HFFc6 (cell line): ENCODE measurements at regions not wholly inside any gene's neighbourhood (a gene's known extent, or its start where the extent isn't known, plus 50 kb on each side); places are given as distances from the start of the nearest gene placed in this dataset.
"Not testable (repeated sequence)": the region's sequence is repeated elsewhere in the genome, so short reads cannot be mapped to it uniquely, and the experiment has no call there.

ENCODE experiments used
- DNase-seq: peaks from one replicate; pipeline ENCODE4 v3.0.0-alpha.2; 2018
- H3K27ac Mint-ChIP-seq: 2 replicates; pipeline ENCODE4 v1.8.0; 2020; ENCODE audit warnings: mild to moderate bottlenecking, mixed read lengths
- H3K27me3 Mint-ChIP-seq: 2 replicates; pipeline ENCODE4 v1.8.0; 2021; ENCODE audit warnings: mild to moderate bottlenecking, moderate library complexity, mixed read lengths; ENCODE audit not compliant: insufficient read depth
- H3K36me3 Mint-ChIP-seq: 2 replicates; pipeline ENCODE4 v1.8.0; 2021; ENCODE audit warnings: low read depth, mixed read lengths
- H3K4me1 Mint-ChIP-seq: 2 replicates; pipeline ENCODE4 v1.8.0; 2020; ENCODE audit warnings: low read depth, mixed read lengths
- H3K4me3 Mint-ChIP-seq: 2 replicates; pipeline ENCODE4 v1.8.0; 2020; ENCODE audit warnings: mild to moderate bottlenecking, moderate library complexity, mixed read lengths
- H3K9me3 Mint-ChIP-seq: 2 replicates; pipeline ENCODE4 v1.8.0; 2020; ENCODE audit warnings: mild to moderate bottlenecking, mixed read lengths
- CTCF ChIP-seq: fragments of 200-600 bp; sonication (generic); IDR thresholded peaks from 2 replicates; pipeline ENCODE4 v1.5.0; 2021; ENCODE audit warnings: antibody characterized with exemption, mild to moderate bottlenecking

GRCh38 chr13:97761796-97762540 is 191.5 kb upstream of the IPO5 start:
- H3K27ac Mint-ChIP-seq = no peak overlapping the region
- no peaks in the 10 kb centered on the region for H3K9me3 Mint-ChIP-seq
- no peak for DNase-seq
- no peaks in the 10 kb centered on the region for H3K27me3 Mint-ChIP-seq
- no peaks in the 10 kb centered on the region for H3K36me3 Mint-ChIP-seq
- TF ChIP-seq CTCF = no peak
- no peak overlapping the region for H3K4me3 Mint-ChIP-seq
- H3K4me1 Mint-ChIP-seq = no peaks in the 10 kb centered on the region

- Mint-ChIP-seq H3K36me3 (no peaks in the 10 kb centered on the region), H3K4me3 (no peak overlapping the region), H3K9me3 (no peaks in the 10 kb centered on the region), H3K27me3 (no peaks in the 10 kb centered on the region), H3K27ac (no peak overlapping the region), H3K4me1 (no peaks in the 10 kb centered on the region)
- DNase-seq = no peak
- TF ChIP-seq CTCF = no peak
These were observed 186.7 kb upstream of the IPO5 start for GRCh38 chr13:97766749-97767148.

GRCh38 chr13:97768134-97768533 is 185.3 kb upstream of the IPO5 start:
- H3K36me3 Mint-ChIP-seq = no peaks in the 10 kb centered on the region
- H3K27me3 Mint-ChIP-seq = no peaks in the 10 kb centered on the region
- no peak for DNase-seq
- H3K27ac Mint-ChIP-seq = no peak overlapping the region
- H3K9me3 Mint-ChIP-seq = no peaks in the 10 kb centered on the region; the same call in 1 of the 2 replicates
- no peak for TF ChIP-seq CTCF
- no peaks in the 10 kb centered on the region for H3K4me1 Mint-ChIP-seq
- H3K4me3 Mint-ChIP-seq = no peak overlapping the region

GRCh38 chr13:97770231-97770630 is 183.2 kb upstream of the IPO5 start:
- H3K9me3 Mint-ChIP-seq, H3K4me3 Mint-ChIP-seq, DNase-seq, H3K27ac Mint-ChIP-seq, H3K36me3 Mint-ChIP-seq, H3K27me3 Mint-ChIP-seq, H3K4me1 Mint-ChIP-seq: not testable (repeated sequence)

GRCh38 chr13:97772466-97772865 is 181.0 kb upstream of the IPO5 start:
- H3K27ac Mint-ChIP-seq, H3K36me3 Mint-ChIP-seq, H3K27me3 Mint-ChIP-seq, H3K4me1 Mint-ChIP-seq, H3K4me3 Mint-ChIP-seq, H3K9me3 Mint-ChIP-seq, DNase-seq: not testable (repeated sequence)

- H3K4me3 Mint-ChIP-seq, H3K9me3 Mint-ChIP-seq, DNase-seq, H3K27me3 Mint-ChIP-seq, H3K4me1 Mint-ChIP-seq, H3K27ac Mint-ChIP-seq, H3K36me3 Mint-ChIP-seq: not testable (repeated sequence)
These were observed 178.9 kb upstream of the IPO5 start for GRCh38 chr13:97774391-97775100.

GRCh38 chr13:97780486-97780885 is 173.0 kb upstream of the IPO5 start:
- no peaks in the 10 kb centered on the region; the same call in 1 of the 2 replicates for H3K27me3 Mint-ChIP-seq
- DNase-seq = no peak
- H3K4me1 Mint-ChIP-seq = no peaks in the 10 kb centered on the region
- H3K36me3 Mint-ChIP-seq = no peaks in the 10 kb centered on the region
- no peak for TF ChIP-seq CTCF
- H3K27ac Mint-ChIP-seq = no peak overlapping the region
- no peaks in the 10 kb centered on the region for H3K9me3 Mint-ChIP-seq
- no peak overlapping the region for H3K4me3 Mint-ChIP-seq
